ENCODE measurements at regions not wholly inside any gene's neighbourhood (a gene's known extent, or its start where the extent isn't known, plus 50 kb on each side); places are given as distances from the start of the nearest gene placed in this dataset.

- Mint-ChIP-seq H3K4me1 (peaks cover 15 to 20% of the 10 kb centered on the region in 2 experiments), H3K9me3 (no peaks in the 10 kb centered on the region)
- no peaks in the 10 kb centered on the region for H3K79me1 ChIP-seq (ENCODE audit: insufficient read depth, low read depth, low read length, poor library complexity, severe bottlenecking)
Observed at GRCh38 chr3:72097053-72097452, 312.1 kb upstream of the PROK2 start.

More at GRCh38 chr3:72097053-72097452, 312.1 kb upstream of the PROK2 start:
- H3K79me2 ChIP-seq (ENCODE audit: insufficient read depth, low read length) = no peaks in the 10 kb centered on the region
- no peak overlapping the region for H2AFZ ChIP-seq (ENCODE audit: low read length)
- no peaks in the 10 kb centered on the region; the same call in 1 of the 2 replicates for H3K4me1 ChIP-seq (ENCODE audit: insufficient read depth, low read length)
- H3K36me3 Mint-ChIP-seq (ENCODE audit: insufficient read depth in 1 of 3, low read depth in 3 of 3) = peaks cover 0 to 2% (median 0%) of the 10 kb centered on the region in 3 experiments; a peak in 2 of 7 replicates
- no peak overlapping the region for H4K8ac ChIP-seq (replicated peaks; ENCODE audit: insufficient read length, low read depth, low read length)
- no peak overlapping the region for H2BK20ac ChIP-seq (ENCODE audit: low read depth, low read length, poor library complexity, severe bottlenecking)
- no peak overlapping the region for H3K27ac Mint-ChIP-seq
- no peak overlapping the region for H3K4ac ChIP-seq (ENCODE audit: low read depth, low read length)
- no peaks in the 10 kb centered on the region for H4K20me1 ChIP-seq (ENCODE audit: control insufficient read depth, insufficient read depth, insufficient read length)
- H3K56ac ChIP-seq (ENCODE audit: insufficient read length, low read depth, low read length) = no peak overlapping the region
- no peak overlapping the region for H3T11ph ChIP-seq (ENCODE audit: low read length)
- no peak overlapping the region for H4K5ac ChIP-seq (ENCODE audit: insufficient read length, low read depth, low read length)
- H3K18ac ChIP-seq (ENCODE audit: insufficient read length, low read depth, low read length) = no peak overlapping the region
- no peak overlapping the region for H4K91ac ChIP-seq (ENCODE audit: insufficient read length, low read depth, low read length)
- no peak for DNase-seq
- H2BK5ac ChIP-seq (ENCODE audit: insufficient read length, low read length) = no peak overlapping the region
- no peak overlapping the region for H3K9ac ChIP-seq (ENCODE audit: extremely low read depth, insufficient read length, low read length)
- H3K23ac ChIP-seq (ENCODE audit: insufficient read length, low read depth, low read length) = no peak overlapping the region
- no peak overlapping the region for H2BK15ac ChIP-seq (ENCODE audit: low read depth, low read length)
- H3K27me3 ChIP-seq (ENCODE audit: insufficient read depth, low read length) = no peaks in the 10 kb centered on the region; the same call in 1 of the 2 replicates
- TF ChIP-seq CTCF (conservative IDR thresholded peaks at IDR 0.05) = no peak
- no peak overlapping the region for H3K4me3 Mint-ChIP-seq
- no peak overlapping the region for H2BK120ac ChIP-seq (ENCODE audit: low read depth, low read length, poor library complexity, severe bottlenecking)
- no peak overlapping the region for H2AK5ac ChIP-seq (ENCODE audit: insufficient read length, low read length)
- no peak overlapping the region for H3K4me2 ChIP-seq (ENCODE audit: insufficient read depth, insufficient read length, low read length)
- H3K23me2 ChIP-seq (ENCODE audit: insufficient read length, low read depth, low read length, poor library complexity, severe bottlenecking) = peaks cover 11% of the 10 kb centered on the region
- no peak overlapping the region for H2BK12ac ChIP-seq (ENCODE audit: insufficient read length, low read depth, low read length)
- no peak overlapping the region for H3K27ac ChIP-seq (ENCODE audit: insufficient read length, low read depth, low read length)
- H3K14ac ChIP-seq (ENCODE audit: insufficient read depth, low read length) = no peak overlapping the region
- H3K9me3 ChIP-seq (ENCODE audit: control insufficient read depth, low read depth, low read length) = no peaks in the 10 kb centered on the region
- H3K27me3 Mint-ChIP-seq (ENCODE audit: low read depth) = peaks cover 44% of the 10 kb centered on the region

Measured in H9 (cell line).